Esophagus (tissue), 2 donors: ENCODE measurements at regions not wholly inside any gene's neighbourhood (a gene's known extent, or its start where the extent isn't known, plus 50 kb on each side); places are given as distances from the start of the nearest gene placed in this dataset.

Experiments used
- H3K27ac ChIP-seq, 2 donors: one replicate each; pipeline ENCODE4 v1.5.1; 2013; ENCODE audit warnings: low read depth in 2 of 2, mild to moderate bottlenecking in 2 of 2, inconsistent platforms in 1 of 2, low read length in 1 of 2, moderate library complexity in 1 of 2
- H3K27me3 ChIP-seq, 2 donors: one replicate each; pipeline ENCODE4 v1.6.1; 2013; ENCODE audit warnings: low read length in 2 of 2, control low read depth in 1 of 2, mild to moderate bottlenecking in 1 of 2; ENCODE audit not compliant: insufficient read depth in 2 of 2, control insufficient read depth in 1 of 2
- H3K36me3 ChIP-seq, 2 donors: one replicate each; pipeline ENCODE4 v1.6.1; 2013; ENCODE audit warnings: low read length in 1 of 2; ENCODE audit not compliant: control insufficient read depth in 2 of 2, insufficient read depth in 2 of 2
- H3K4me1 ChIP-seq, 2 donors: one replicate each; pipeline ENCODE4 v1.6.1; 2013; ENCODE audit warnings: low read length in 1 of 2; ENCODE audit not compliant: control insufficient read depth in 2 of 2, insufficient read depth in 2 of 2
- H3K4me3 ChIP-seq, 2 donors: one replicate each; pipeline ENCODE4 v1.5.1; 2013; ENCODE audit warnings: low read length in 2 of 2, mild to moderate bottlenecking in 2 of 2, low read depth in 1 of 2, moderate library complexity in 1 of 2
- H3K9me3 ChIP-seq, 2 donors: one replicate each; pipeline ENCODE4 v1.6.1; 2013; ENCODE audit warnings: mild to moderate bottlenecking in 2 of 2, low read depth in 1 of 2, low read length in 1 of 2, moderate library complexity in 1 of 2; ENCODE audit not compliant: control insufficient read depth in 2 of 2, insufficient read depth in 1 of 2
- WGBS, 2 donors: extraction: QIAGEN DNeasy Blood & Tissue Kit; methylation state at CpG; one replicate each; pipeline ENCODE4 v1.1.7; 2013; 5-methylcytosine and 5-hydroxymethylcytosine counted together
- donor health status: healthy with polysubstance abuse.
- donor health status: Bipolar disorder and iron deficiency.

DNA sequence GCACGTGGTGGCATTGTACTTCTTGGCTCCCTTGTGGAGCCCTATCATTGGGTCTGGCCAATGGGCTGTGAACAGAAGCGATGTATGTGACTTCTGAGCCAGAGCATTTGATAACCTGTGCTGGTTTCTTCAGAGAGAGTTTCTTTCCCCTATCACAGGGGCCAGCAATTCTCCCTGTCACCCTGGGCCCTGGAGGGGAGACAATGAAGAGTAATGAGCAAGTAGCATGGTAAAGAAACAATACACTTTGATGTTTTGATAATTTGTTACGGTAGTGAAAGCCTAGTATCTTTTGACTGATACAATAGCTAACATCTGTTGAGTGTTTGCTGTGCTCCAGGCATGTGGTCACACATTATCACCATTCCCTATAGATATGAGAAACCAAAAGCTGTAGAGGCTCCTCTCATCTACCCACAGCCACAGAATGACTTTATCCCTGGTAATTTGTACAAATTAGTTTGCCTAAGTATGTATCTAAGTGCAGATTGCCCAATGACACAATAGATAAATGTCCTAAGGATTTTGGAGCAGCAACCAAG is 113.4 kb upstream of the SVIL start:
- Histone ChIP-seq H3K27ac (no peak overlapping the region), H3K4me1 (no peaks in the 10 kb centered on the region), H3K27me3 (no peaks in the 10 kb centered on the region), H3K36me3 (no peaks in the 10 kb centered on the region), H3K4me3 (no peak overlapping the region), H3K9me3 (no peaks in the 10 kb centered on the region)
- 88 to 89% methylated on average over 3 of the region's 3 CpGs for WGBS, 2 donors

DNA sequence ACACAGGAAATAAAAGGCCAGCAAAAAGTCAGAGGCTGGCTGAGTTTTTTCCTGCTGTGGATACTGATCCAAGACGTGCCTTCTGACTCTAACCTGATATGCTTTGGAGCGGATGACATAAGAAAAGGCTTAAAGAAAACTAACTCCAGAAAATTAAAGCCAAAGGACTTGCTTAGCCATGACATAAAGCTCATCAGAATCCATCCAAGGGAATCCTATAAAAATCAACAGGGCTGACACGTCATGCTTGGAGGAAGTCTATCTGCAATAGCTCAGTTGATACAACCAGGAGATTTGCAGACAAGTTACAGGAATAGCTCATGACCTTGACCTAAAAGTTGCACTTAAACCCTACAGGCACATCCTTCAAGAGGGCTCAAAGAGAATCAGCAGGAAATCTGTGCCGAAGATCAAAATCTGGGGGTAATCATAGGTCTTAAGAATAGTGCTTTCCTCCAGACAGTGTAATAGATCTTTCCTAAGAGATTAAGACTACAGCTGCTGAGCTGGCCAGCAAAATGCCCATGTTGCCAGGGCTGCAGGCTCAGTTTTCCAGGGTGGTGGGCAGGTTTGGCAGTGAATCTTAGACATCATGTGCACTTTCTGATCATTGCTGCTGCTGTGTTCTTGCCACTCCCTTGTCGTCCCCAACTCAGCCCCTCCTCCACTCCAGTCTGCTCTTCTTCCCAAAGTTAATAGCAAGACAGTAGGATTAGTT is 111.5 kb upstream of the SVIL start:
- Histone ChIP-seq H3K9me3 (no peaks in the 10 kb centered on the region), H3K27me3 (no peaks in the 10 kb centered on the region), H3K4me1 (no peaks in the 10 kb centered on the region), H3K36me3 (no peaks in the 10 kb centered on the region), H3K27ac (peak overlapping the region in 1 of 2 donors; percentile 17), H3K4me3 (no peak overlapping the region)
- 60 to 65% methylated on average over 5 of the region's 5 CpGs for WGBS, 2 donors

DNA sequence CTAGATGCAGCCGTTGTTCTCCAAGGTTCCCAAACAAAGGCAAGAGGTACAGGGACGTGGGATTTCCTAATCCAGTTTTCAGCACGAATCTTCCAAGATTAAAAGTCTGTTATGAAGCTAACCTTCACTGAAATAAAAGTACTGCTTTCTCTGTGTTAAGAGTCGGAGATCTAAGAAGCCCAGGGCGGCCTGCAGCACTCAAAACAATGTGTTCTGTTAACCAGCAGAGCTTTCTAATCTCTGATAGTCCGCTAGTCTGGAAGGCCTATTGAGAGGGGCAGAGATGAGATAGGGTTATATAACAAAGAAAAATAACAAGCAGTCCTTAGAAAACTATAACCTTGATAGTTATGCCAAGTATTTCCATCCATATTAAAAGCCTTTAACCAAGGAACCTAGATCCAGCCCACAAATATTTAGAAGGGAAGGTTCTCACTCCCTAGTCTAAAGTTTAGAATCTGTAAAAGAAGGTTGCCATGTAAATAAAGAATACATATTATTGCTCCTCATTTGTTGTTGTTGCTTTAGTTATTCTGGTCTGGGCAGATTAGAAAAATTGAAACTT is 106.3 kb upstream of the SVIL start:
- WGBS, 2 donors: 66 to 69% methylated on average over 6 of the region's 6 CpGs
- Histone ChIP-seq H3K9me3 (no peaks in the 10 kb centered on the region), H3K36me3 (no peaks in the 10 kb centered on the region), H3K4me3 (no peak overlapping the region), H3K4me1 (peaks cover 0 to 1% of the 10 kb centered on the region in 2 donors), H3K27ac (no peak overlapping the region), H3K27me3 (no peaks in the 10 kb centered on the region)

DNA sequence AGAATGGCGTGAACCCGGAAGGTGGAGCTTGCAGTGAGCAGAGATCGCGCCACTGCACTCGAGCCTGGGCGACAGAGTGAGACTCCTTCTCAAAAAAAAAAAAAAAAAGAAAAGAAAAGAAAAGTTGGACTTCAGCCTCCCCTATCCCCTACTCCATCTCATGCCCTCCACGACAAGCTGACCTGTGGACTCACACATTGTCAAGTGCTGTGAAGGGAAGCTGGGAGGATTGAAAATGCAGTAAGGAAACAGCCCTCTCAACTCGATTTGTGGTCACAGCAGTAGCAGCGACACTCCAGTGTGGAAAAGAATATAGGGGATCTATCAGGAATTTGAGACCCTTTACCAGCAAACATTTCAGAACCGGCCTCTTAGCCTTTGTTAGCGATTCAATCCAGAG is 103.6 kb upstream of the SVIL start:
- H3K4me3 ChIP-seq: no peak overlapping the region
- H3K9me3 ChIP-seq: no peaks in the 10 kb centered on the region
- no peaks in the 10 kb centered on the region for H3K36me3 ChIP-seq
- H3K4me1 ChIP-seq: peaks cover 3 to 4% of the 10 kb centered on the region in 2 donors
- WGBS, 2 donors: 96 to 97% methylated on average over 11 of the region's 11 CpGs
- no peak overlapping the region for H3K27ac ChIP-seq
- H3K27me3 ChIP-seq: no peaks in the 10 kb centered on the region

DNA sequence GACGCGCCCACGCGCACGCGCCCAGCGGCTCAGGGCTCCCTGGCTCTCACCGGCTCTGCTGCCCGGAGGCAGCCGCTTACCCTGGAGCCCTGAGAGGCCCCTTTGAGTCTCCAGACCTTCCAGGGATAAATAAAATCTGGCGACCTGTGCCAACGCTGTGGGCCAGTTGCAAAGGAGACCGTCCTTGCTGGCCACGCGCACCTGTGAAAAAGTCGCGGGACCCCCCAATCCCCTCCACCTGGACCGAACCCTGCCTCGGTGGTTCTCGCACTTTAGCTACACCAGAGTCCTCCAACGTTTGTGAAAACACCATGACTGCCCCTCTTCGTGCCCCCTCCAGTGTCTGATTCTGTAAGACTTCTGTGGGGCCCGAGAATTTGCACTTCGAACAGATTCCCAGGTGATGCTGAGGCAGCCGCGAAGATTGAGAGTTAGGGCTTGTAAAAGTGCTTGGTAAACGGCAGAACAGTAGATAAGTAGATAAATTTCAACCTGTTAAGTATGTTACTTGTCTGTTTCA is 102.4 kb upstream of the SVIL start:
- Histone ChIP-seq H3K27me3 (no peaks in the 10 kb centered on the region), H3K9me3 (no peaks in the 10 kb centered on the region), H3K36me3 (no peaks in the 10 kb centered on the region), H3K27ac (peak overlapping the region; percentile 97 to 98), H3K4me3 (peak overlapping the region; percentile 81 to 88), H3K4me1 (peaks cover 3 to 4% of the 10 kb centered on the region in 2 donors)
- 29 to 30% methylated on average over 27 of the region's 27 CpGs for WGBS, 2 donors

DNA sequence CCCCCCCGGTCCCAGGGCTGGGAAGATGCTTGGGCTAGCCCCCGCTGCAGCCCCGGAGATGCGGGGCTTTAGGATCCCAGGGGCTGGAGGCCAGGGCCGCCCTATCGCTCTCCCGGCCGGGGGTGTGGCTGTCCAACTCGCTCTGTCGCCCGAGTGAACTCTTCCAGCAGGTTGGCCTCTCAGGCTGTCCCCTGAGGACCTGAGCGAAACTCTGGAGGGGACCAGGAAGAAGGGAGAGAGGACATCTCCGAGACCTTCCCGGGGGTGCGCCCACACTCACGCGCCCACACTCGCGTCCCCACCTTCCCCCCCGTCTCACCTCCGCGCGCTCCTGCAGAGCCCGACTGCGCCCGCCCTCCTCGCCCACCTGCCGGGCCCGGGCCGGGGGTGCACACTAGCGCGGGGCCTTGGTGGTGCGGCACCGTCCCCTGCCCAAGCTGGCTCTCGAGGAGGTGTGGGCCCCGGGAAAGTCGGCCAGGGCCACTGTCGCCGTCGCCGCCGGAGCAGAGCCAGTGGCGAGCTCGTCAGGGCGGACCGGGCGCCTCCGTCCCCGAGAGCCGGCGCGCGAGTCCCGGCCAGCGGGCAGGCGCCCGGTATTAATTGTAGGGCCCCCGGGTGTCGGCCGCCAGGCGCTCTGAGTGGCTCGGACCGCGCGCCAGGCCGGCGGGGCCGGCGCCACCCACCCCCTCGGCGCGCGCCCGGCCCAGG is 101.7 kb upstream of the SVIL start:
- Histone ChIP-seq H3K4me1 (peaks cover 3 to 4% of the 10 kb centered on the region in 2 donors), H3K27me3 (no peaks in the 10 kb centered on the region), H3K36me3 (no peaks in the 10 kb centered on the region), H3K4me3 (peak overlapping the region; percentile 81 to 88), H3K9me3 (no peaks in the 10 kb centered on the region), H3K27ac (peak overlapping the region; percentile 97 to 98)
- WGBS, 2 donors: 0 to 1% methylated on average over 64 to 74 of the region's 74 CpGs

DNA sequence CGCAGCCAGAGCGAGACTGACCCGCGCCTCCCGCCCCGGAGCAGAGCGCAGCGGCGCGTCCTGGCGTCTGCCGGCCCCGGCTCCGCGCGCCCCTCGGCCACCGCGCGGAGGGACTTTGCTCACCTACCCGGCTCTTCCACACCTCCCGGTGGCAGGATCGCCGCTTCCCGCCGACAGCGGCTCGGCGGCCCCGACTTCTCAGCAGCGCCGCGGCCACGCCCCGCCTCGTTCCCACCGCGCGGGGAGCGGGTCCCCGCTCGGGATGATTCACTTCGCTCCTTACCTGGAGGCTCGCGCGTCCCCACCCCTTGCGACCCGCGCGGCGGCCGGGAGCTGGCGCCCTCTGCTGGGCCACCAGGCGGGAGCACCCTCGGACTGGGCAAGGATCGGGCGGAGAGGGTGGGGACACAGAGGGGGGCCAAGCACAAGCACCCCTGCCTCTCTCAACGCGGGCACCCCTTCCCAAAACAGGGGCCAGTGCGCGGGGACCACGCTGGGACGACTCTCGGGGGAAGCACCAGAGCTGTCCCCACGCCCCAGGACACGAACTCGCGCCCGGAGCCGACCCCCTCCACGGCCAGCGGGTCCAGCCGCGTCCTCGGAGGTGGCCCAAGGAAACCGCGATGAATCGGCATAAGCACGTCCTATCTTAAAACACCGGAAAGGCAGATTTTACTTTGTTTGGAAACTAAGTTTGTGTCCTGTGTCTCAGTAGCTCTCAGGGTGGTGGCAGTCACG is 101.0 kb upstream of the SVIL start:
- Histone ChIP-seq H3K9me3 (no peaks in the 10 kb centered on the region), H3K4me3 (peak overlapping the region; percentile 81 to 88), H3K27me3 (no peaks in the 10 kb centered on the region), H3K4me1 (peaks cover 3 to 4% of the 10 kb centered on the region in 2 donors), H3K27ac (peak overlapping the region; percentile 97 to 98), H3K36me3 (no peaks in the 10 kb centered on the region)
- WGBS, 2 donors: 0 to 1% methylated on average over 59 to 81 of the region's 81 CpGs

DNA sequence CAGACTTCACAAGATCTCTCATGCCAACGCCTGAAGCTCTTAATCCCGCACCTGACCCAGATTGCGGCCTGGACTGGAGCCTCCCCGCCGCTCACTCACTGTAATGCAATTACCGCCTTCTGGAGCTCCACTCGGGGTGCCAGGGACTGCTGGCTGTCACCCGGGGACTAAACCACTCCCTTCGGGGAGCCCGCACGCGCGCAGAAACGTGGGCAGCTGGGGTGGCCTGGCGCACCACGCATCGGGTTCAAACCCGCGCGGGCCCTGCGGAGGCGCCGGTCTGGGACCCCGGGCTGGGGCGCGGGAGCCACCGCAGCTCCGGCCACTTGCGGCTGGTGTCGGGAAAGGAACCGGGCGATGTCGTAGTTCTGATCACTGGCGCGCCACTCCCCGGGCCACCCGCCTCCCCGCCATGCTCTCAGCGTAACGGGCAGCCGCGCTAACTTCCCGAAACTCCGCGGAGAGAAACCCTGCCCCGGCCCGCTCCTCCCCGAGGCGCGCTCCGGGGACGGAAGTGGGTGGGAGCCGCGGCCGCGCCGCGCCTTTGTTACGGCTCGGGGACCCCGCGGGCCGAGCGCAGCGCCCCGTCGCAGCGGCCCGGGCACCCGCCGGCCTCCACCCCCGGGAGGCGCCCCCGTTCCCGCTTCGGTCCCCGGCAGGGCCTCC is 100.3 kb upstream of the SVIL start:
- Histone ChIP-seq H3K4me3 (peak overlapping the region; percentile 81 to 88), H3K27ac (peak overlapping the region; percentile 97 to 98), H3K9me3 (no peaks in the 10 kb centered on the region), H3K4me1 (peaks cover 3 to 4% of the 10 kb centered on the region in 2 donors), H3K36me3 (no peaks in the 10 kb centered on the region), H3K27me3 (no peaks in the 10 kb centered on the region)
- 0 to 1% methylated on average over 56 to 77 of the region's 77 CpGs for WGBS, 2 donors

DNA sequence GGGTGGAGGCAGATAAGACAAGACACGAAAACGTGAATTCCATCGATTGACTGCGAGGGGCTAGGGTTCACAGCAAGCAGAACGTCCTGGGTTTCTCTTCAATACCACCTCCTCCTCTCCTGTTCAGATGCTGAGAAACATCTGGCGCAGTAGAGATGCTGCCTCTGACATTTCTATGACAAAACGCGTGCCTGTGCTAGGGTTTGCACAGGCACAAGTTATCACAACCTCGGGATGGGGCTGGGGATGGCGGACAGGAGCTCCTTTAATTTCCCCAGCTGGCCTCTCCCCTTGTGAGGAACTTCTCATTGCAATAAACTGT is 99.8 kb upstream of the SVIL start:
- H3K9me3 ChIP-seq: no peaks in the 10 kb centered on the region
- H3K36me3 ChIP-seq: no peaks in the 10 kb centered on the region
- H3K4me1 ChIP-seq: peaks cover 3 to 4% of the 10 kb centered on the region in 2 donors
- peak overlapping the region; percentile 97 to 98 for H3K27ac ChIP-seq
- 21 to 26% methylated on average over 10 of the region's 10 CpGs for WGBS, 2 donors
- no peaks in the 10 kb centered on the region for H3K27me3 ChIP-seq
- peak overlapping the region; percentile 81 to 88 for H3K4me3 ChIP-seq
